HG03469 (cell line): ENCODE measurements at regions not wholly inside any gene's neighbourhood (a gene's known extent, or its start where the extent isn't known, plus 50 kb on each side); places are given as distances from the start of the nearest gene placed in this dataset.
"Not testable (repeated sequence)": the region's sequence is repeated elsewhere in the genome, so short reads cannot be mapped to it uniquely, and the experiment has no call there.

ENCODE experiments used
- ATAC-seq: cut with Tn5 transposase; IDR thresholded peaks from one replicate; pipeline ENCODE4 v1.9.1; 2021; ENCODE audit warnings: mild to moderate bottlenecking, moderate library complexity, moderate number of reproducible peaks; ENCODE audit not compliant: unreplicated experiment

GRCh38 chr5:62199792-62200716 is 106.0 kb upstream of the KIF2A start:
- ATAC-seq: no peak

- no peak for ATAC-seq
These were observed 99.7 kb upstream of the KIF2A start for GRCh38 chr5:62206150-62206829.

GRCh38 chr5:62208218-62208852 is 97.7 kb upstream of the KIF2A start:
- no peak for ATAC-seq

GRCh38 chr5:62211405-62211804 is 94.6 kb upstream of the KIF2A start:
- ATAC-seq: no peak

GRCh38 chr5:62212648-62213047 is 93.4 kb upstream of the KIF2A start:
- no peak for ATAC-seq

- no peak for ATAC-seq
These were observed 91.3 kb upstream of the KIF2A start for GRCh38 chr5:62214701-62215100.

- ATAC-seq: not testable (repeated sequence)
These were observed 89.4 kb upstream of the KIF2A start for GRCh38 chr5:62216603-62217002.

GRCh38 chr5:62217095-62217494 is 88.9 kb upstream of the KIF2A start:
- not testable (repeated sequence) for ATAC-seq

GRCh38 chr5:62218860-62219259 is 87.1 kb upstream of the KIF2A start:
- not testable (repeated sequence) for ATAC-seq

- not testable (repeated sequence) for ATAC-seq
These were observed 84.1 kb upstream of the KIF2A start for GRCh38 chr5:62221881-62222280.

- not testable (repeated sequence) for ATAC-seq
These were observed 83.7 kb upstream of the KIF2A start for GRCh38 chr5:62222305-62222704.

- ATAC-seq: peak; percentile 92
These were observed 82.7 kb upstream of the KIF2A start for GRCh38 chr5:62223312-62223670.

- ATAC-seq: not testable (repeated sequence)
These were observed 80.9 kb upstream of the KIF2A start for GRCh38 chr5:62224987-62225601.

- not testable (repeated sequence) for ATAC-seq
These were observed 75.1 kb upstream of the KIF2A start for GRCh38 chr5:62230876-62231388.

GRCh38 chr5:62231576-62231975 is 74.4 kb upstream of the KIF2A start:
- no peak for ATAC-seq

GRCh38 chr5:62232218-62232617 is 73.8 kb upstream of the KIF2A start:
- not testable (repeated sequence) for ATAC-seq

- ATAC-seq: peak; percentile 77
These were observed 72.6 kb upstream of the KIF2A start for GRCh38 chr5:62233083-62234046.

GRCh38 chr5:62236593-62236992 is 69.4 kb upstream of the KIF2A start:
- not testable (repeated sequence) for ATAC-seq

- ATAC-seq: not testable (repeated sequence)
These were observed 68.1 kb upstream of the KIF2A start for GRCh38 chr5:62237944-62238343.

GRCh38 chr5:62238584-62238983 is 67.4 kb upstream of the KIF2A start:
- not testable (repeated sequence) for ATAC-seq
